Activated T-cell treated with anti-CD3 and anti-CD28 coated beads, Interleukin-2, amount 50 U/mL, for 4 hours (primary cell): ENCODE measurements at regions not wholly inside any gene's neighbourhood (a gene's known extent, or its start where the extent isn't known, plus 50 kb on each side); places are given as distances from the start of the nearest gene placed in this dataset.
"Not testable (repeated sequence)": the region's sequence is repeated elsewhere in the genome, so short reads cannot be mapped to it uniquely, and the experiment has no call there.

Experiments
- ATAC-seq, 2 donors: fragments of 200-7000 bp; cut with Tn5 transposase; one replicate each; pipeline ENCODE4 v1.10.0; 2021
- DNase-seq: peaks from one replicate; pipeline ENCODE4 v3.0.0-alpha.2; 2020
- H3K27me3 Mint-ChIP-seq: one replicate; pipeline ENCODE4 v1.8.0; 2021; ENCODE audit warnings: low read depth, mixed read lengths
- H3K36me3 Mint-ChIP-seq: one replicate; pipeline ENCODE4 v1.8.0; 2022; ENCODE audit warnings: mixed read lengths; ENCODE audit not compliant: insufficient read depth
- H3K4me1 Mint-ChIP-seq: one replicate; pipeline ENCODE4 v1.8.0; 2021; ENCODE audit warnings: low read depth, mixed read lengths
- H3K4me3 Mint-ChIP-seq: one replicate; pipeline ENCODE4 v1.8.0; 2021; ENCODE audit warnings: mild to moderate bottlenecking, moderate library complexity, mixed read lengths
- H3K9me3 Mint-ChIP-seq: one replicate; pipeline ENCODE4 v1.8.0; 2021; ENCODE audit warnings: mixed read lengths

DNA sequence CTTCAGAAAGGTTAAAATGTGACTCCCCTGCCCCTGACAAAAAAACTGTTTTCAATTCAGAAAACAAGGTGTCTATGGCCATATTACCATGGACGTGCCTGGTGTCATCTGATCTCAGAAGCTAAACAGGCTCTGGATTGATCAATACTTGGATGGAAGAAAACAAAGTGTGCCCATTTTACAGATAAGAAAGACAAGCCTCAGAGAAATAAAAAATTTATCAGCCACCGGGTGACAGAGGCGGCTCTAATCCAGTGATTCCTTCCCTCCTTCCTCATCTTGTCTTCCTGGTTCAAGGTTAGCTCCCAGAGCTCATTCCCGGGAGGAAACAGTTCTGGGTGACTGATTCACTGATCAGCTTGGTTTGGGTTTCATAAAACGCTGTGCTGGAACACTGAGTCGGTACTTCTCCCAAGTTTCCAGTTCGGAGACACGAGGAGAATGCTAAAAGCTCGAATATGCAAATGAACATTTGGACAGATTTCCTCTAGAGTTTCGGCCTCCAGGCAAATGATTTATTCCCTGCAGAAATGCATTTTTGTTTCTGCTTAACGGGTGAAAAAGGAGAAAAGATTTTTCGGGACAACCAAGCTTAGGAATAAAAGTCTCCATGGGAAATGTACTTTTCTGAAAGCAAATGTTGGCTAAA lies 211.2 kb downstream of the UQCRFS1 start:
- Mint-ChIP-seq H3K4me1 (no peaks in the 10 kb centered on the region), H3K4me3 (no peak overlapping the region), H3K27me3 (peaks cover 2% of the 10 kb centered on the region), H3K9me3 (peaks cover 10% of the 10 kb centered on the region), H3K36me3 (no peaks in the 10 kb centered on the region)
- DNase-seq: no peak
- no peak for ATAC-seq

DNA sequence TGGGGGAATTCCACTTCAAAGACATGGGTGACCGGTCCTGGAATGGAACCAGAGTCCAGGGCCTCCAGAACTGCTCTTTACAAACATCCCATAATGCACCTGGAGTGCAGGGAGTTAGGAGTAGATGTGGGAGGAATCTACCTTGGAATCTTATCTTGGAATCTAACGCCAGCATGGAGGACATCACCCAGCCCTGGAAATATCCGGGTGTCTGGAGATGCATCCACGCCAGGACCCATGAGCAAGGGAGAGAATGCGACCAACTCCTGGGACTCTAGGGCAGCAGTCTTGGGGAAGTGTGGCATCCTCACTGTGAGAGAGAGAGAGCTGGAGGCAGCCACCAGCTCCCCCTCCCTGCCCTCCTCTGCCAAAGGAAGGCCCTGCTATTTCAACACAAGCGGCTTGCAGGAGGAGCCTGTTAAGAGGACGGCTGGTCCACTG lies 211.8 kb downstream of the UQCRFS1 start:
- peaks cover 10% of the 10 kb centered on the region for H3K9me3 Mint-ChIP-seq
- no peak overlapping the region for H3K4me3 Mint-ChIP-seq
- no peaks in the 10 kb centered on the region for H3K4me1 Mint-ChIP-seq
- ATAC-seq: no peak
- no peak for DNase-seq
- H3K27me3 Mint-ChIP-seq: peaks cover 4% of the 10 kb centered on the region
- H3K36me3 Mint-ChIP-seq: no peaks in the 10 kb centered on the region

DNA sequence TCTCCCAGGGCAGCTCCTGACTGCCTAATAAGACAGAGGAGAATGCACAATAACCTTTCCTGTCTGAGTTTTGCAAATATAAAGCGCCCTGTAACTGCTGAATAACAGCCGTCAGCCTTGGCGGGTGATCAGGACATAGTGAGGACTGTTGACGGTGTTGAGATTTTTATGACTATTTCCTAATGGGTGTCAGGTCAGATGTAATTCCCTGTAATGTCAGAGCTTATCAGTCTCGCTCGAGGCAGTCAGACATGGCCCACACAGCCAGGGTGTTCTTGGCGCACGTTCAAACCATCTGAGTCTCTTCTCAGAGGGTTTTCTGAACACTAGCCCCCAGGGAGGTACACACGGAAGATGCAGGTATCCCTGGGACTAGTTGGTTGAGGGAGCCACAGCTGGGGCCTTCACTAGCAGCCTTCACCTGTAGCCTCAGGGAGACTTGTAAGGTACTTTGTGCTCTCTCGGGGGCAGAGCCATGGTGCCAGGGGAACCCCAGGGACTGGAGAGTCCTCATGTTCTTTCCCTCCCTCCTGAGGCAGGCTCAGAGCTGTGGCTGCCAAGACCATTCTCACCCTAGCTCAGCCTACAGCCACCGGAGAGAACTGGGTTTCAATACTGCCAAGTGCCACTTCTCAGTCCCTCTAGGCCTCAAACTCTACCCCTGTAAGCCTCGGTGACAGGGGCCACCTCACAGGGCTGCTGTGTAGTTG lies 213.1 kb downstream of the UQCRFS1 start:
- Mint-ChIP-seq H3K9me3 (peaks cover 10% of the 10 kb centered on the region), H3K36me3 (no peaks in the 10 kb centered on the region), H3K4me1 (no peaks in the 10 kb centered on the region), H3K27me3 (peaks cover 4% of the 10 kb centered on the region), H3K4me3 (no peak overlapping the region)
- DNase-seq (no peak), ATAC-seq (no peak)

DNA sequence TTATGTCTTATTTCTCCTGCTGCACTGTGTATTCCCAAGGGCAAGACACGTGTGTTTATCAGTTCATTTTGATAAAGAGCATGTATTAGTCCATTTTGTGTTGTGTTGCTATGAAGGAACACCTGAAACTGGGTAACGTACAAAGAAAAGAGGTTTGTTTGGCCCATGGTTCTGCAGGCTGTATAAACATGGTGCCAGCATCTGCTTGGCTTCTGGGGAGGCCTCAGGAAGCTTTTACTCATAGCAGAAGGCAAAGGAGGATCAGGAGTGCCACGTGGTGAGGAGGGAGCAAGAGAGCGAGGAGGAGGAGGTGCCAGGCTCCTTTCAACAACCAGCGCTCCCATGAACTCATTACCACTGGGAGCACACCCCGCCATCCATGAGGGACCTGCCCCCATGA lies 214.0 kb downstream of the UQCRFS1 start:
- ATAC-seq: no peak
- H3K9me3 Mint-ChIP-seq: peaks cover 15% of the 10 kb centered on the region

DNA sequence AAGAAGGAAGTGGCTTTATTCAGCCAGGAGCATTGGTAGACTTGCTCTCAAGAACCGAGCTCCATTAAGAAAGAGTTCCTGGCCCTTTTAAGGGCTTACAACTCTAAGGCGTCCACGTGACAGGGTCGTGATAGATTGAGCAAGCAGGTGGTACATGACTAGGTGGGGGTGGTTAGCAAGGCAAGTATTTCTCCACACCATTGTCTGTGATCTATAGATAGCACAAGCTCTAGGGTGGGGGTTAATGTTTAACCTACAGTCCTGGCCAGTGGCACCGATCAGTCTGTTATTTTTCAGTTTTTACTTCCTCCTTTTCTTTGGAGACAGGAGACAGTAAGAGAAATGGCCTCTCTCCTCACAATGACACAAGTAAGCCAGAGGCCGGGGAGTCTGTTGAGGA lies 215.1 kb downstream of the UQCRFS1 start:
- not testable (repeated sequence) for H3K4me1 Mint-ChIP-seq, H3K27me3 Mint-ChIP-seq, DNase-seq, H3K4me3 Mint-ChIP-seq, H3K36me3 Mint-ChIP-seq, ATAC-seq
- H3K9me3 Mint-ChIP-seq: peaks cover 25% of the 10 kb centered on the region

More for the DNA sequence above, 214.0 kb downstream of the UQCRFS1 start:
- no peak overlapping the region for H3K4me3 Mint-ChIP-seq
- no peak for DNase-seq
- H3K27me3 Mint-ChIP-seq: peaks cover 4% of the 10 kb centered on the region
- no peaks in the 10 kb centered on the region for H3K36me3 Mint-ChIP-seq
- H3K4me1 Mint-ChIP-seq: no peaks in the 10 kb centered on the region

DNA sequence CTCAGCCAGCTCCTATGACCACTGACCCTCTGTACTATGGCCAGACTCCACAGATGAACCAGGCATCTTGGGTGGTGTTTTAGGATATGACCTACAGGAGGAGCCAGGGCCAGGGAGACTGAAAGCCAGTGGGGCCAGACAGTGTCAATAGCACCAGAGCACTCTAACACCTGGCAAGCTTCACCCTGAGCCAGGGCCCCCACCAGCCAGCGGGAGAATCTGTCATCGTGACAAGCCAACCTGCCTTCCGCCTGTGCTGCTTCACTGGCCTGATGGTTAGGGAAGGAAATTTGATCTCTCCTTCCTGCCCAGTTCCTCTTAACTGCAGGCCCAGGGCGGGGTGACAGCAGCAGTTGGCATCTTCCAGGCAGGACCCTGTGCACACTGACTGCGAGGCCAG lies 222.4 kb downstream of the UQCRFS1 start:
- H3K36me3 Mint-ChIP-seq: no peaks in the 10 kb centered on the region
- H3K9me3 Mint-ChIP-seq: peaks cover 22% of the 10 kb centered on the region
- peaks cover 1% of the 10 kb centered on the region for H3K27me3 Mint-ChIP-seq
- ATAC-seq (no peak), DNase-seq (no peak)
- no peak overlapping the region for H3K4me3 Mint-ChIP-seq
- no peaks in the 10 kb centered on the region for H3K4me1 Mint-ChIP-seq

DNA sequence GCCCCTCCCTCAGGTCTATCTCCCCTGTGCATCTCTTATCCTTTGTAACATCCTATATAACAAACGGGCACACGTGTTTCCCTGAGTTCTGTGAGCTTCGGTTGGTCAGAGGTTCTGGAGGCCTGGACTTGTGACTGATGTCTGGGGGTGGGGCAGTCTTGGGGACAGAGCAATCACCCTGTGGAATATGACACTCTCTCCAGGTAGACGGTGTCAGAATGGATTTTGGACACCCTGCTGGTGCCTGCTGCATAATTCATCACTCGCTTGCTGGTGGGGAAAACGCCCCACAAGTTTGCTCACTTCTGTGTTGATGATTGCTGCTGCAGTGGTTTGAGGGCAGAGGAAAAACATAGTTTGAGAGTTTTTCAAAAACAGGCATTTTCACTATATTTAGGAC lies 223.2 kb downstream of the UQCRFS1 start:
- DNase-seq (no peak), ATAC-seq (no peak)
- Mint-ChIP-seq H3K36me3 (no peaks in the 10 kb centered on the region), H3K4me1 (no peaks in the 10 kb centered on the region), H3K4me3 (no peak overlapping the region), H3K9me3 (peaks cover 22% of the 10 kb centered on the region), H3K27me3 (peaks cover 1% of the 10 kb centered on the region)

DNA sequence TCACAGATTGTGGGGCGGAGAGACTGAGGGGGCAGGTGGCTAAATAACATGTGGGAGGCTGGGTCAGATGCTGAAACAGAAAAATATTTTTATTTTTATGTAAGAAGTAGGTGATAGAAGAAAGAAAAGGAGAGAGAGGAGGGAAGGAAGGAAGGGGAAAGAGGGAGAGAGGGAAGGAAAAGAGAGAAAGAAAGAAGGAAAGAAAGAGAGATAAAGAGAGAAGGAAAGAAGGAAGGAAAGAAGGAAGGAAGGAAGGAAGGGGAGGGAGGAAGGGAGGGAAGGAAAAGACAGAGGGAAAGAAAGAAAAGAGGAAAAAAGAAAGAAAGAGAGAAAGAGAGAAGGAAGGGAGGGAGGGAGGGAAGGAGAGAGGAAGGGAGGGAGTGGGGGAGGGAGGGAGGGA lies 224.9 kb downstream of the UQCRFS1 start:
- Mint-ChIP-seq H3K27me3 (peaks cover 1% of the 10 kb centered on the region), H3K9me3 (peaks cover 10% of the 10 kb centered on the region), H3K36me3 (no peaks in the 10 kb centered on the region), H3K4me1 (no peaks in the 10 kb centered on the region), H3K4me3 (no peak overlapping the region)
- ATAC-seq (no peak), DNase-seq (no peak)

DNA sequence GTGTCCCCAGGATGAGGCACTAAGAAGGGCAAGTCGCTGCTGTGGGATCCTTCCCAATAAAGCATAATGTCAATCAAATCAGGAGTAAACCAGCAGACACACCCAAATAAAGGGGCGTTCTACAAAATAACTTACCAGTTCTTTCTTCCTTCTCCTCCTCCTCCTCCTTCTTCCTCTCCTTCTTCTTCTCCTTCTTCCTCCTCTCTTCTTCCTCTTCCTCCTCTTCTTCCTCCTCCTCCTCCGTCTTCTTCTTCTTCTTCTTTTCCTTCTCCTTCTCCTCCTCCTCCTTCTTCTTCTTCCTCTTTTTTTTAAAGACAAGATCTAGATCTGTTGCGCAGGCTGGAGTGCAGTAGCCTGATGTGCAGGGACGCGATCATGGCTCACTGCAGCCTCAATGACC lies 225.8 kb downstream of the UQCRFS1 start:
- DNase-seq (no peak), ATAC-seq (no peak)
- Mint-ChIP-seq H3K36me3 (no peaks in the 10 kb centered on the region), H3K27me3 (peaks cover 1% of the 10 kb centered on the region), H3K4me1 (no peaks in the 10 kb centered on the region), H3K9me3 (peaks cover under 1% of the 10 kb centered on the region), H3K4me3 (no peak overlapping the region)

DNA sequence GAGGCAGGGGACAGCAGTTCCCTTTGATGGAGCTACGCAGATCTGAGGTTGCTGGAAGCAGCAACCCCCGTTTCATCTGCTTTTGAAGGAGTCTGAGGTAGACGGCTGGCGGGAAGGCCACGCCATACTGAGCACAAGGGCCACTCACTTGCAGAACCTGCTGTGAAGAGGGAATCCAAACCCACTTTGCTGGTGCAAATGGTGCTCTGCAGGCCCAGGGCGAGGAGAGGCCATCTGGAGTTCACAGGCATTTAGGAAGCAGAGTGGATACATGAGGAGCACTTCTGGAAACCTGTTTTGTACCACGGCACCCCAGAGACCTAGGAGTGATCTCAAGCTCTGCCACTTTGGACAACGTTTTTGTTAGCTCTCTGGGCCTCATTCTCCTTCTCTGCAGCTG lies 227.8 kb downstream of the UQCRFS1 start:
- H3K27me3 Mint-ChIP-seq: peaks cover 1% of the 10 kb centered on the region
- DNase-seq (no peak), ATAC-seq (no peak)
- H3K4me3 Mint-ChIP-seq: no peak overlapping the region
- no peaks in the 10 kb centered on the region for H3K36me3 Mint-ChIP-seq
- H3K9me3 Mint-ChIP-seq: no peaks in the 10 kb centered on the region
- no peaks in the 10 kb centered on the region for H3K4me1 Mint-ChIP-seq

DNA sequence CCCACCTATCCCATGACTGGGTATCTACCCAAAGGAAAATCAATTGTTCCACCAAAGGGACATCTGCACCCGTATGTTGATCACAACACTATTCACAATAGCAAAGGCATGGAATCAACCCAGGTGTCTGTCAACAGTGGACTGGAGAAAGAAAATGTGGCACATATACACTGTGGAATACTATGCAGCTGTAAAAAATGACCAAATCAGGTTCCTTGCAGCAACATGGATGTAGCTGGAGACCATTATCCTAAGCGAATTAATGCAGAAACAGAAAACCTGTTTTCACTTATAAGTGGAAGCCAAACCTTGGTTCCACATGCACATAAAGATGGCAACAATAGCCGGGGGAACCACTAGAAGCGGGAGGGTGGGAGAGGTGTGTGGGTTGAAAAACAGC lies 228.6 kb downstream of the UQCRFS1 start:
- peaks cover 4% of the 10 kb centered on the region for H3K27me3 Mint-ChIP-seq
- no peaks in the 10 kb centered on the region for H3K4me1 Mint-ChIP-seq
- no peaks in the 10 kb centered on the region for H3K9me3 Mint-ChIP-seq
- ATAC-seq (no peak), DNase-seq (no peak)
- no peak overlapping the region for H3K4me3 Mint-ChIP-seq
- no peaks in the 10 kb centered on the region for H3K36me3 Mint-ChIP-seq

DNA sequence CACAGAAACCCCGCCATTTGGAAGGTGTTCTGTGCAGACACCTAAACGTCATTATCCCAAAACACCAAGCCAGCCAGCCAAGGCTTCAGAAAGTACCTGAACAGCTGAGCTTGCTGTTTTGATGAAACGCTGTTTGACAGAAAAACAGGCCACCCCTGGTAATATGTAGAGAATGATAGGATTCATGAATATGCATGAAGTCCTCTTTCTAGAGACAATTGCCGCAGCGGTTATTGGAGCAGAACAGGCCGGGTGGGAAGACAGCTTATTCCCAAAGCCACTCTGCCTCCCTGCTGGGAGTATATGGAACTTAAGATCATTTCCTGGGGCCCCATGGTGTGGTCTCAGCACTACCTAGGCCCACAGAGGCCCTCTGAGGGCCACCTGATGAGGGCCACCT lies 229.5 kb downstream of the UQCRFS1 start:
- no peaks in the 10 kb centered on the region for H3K4me1 Mint-ChIP-seq

DNA sequence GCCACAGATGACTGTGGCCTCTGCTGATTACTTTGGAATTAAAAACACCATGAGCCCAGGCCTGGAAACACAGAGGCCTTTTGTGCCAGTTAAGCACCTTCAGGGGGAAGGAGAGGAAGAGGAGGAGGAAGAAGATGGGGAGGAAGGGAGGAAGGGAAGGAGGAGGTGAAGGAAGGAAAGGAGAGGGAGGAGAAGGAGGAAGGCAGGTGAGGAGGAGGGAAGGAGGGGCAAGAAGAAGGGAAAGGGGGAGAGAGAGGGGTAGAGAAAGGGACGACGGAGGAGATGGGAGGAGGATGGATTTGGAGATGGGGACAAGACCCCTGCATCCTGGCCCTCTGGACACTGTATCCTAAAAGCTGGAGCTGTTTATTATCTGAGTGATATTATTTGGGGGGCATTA lies 231.0 kb downstream of the UQCRFS1 start:
- Mint-ChIP-seq H3K4me1 (no peaks in the 10 kb centered on the region), H3K9me3 (no peaks in the 10 kb centered on the region), H3K36me3 (no peaks in the 10 kb centered on the region), H3K4me3 (no peak overlapping the region), H3K27me3 (peaks cover 4% of the 10 kb centered on the region)
- no peak for ATAC-seq
- DNase-seq: no peak

More for the DNA sequence above, 229.5 kb downstream of the UQCRFS1 start:
- H3K9me3 Mint-ChIP-seq: no peaks in the 10 kb centered on the region
- DNase-seq: no peak
- no peak for ATAC-seq
- no peaks in the 10 kb centered on the region for H3K36me3 Mint-ChIP-seq
- H3K4me3 Mint-ChIP-seq: no peak overlapping the region
- H3K27me3 Mint-ChIP-seq: peaks cover 4% of the 10 kb centered on the region

DNA sequence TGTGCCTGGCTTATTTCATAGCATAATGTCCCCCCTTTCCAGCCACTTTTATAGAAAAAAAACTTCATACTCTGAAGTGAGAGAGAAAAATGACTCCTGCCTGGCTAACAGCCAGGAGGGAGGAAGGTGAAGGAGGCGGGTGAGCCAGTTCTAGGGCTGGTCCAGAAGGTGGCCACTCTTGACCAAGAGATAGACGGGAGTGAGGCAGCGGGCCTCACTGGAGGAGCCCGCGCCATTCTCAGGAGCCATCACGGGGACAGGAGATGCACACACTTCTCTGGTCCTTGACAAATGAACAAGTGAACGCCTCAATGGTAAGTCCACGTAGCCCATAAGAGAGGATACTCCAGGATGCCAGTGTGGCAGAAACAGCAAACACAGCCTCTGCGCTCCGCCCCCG lies 231.4 kb downstream of the UQCRFS1 start:
- H3K36me3 Mint-ChIP-seq: no peaks in the 10 kb centered on the region
- DNase-seq: no peak
- no peaks in the 10 kb centered on the region for H3K4me1 Mint-ChIP-seq
- no peaks in the 10 kb centered on the region for H3K9me3 Mint-ChIP-seq
- ATAC-seq: no peak
- H3K4me3 Mint-ChIP-seq: no peak overlapping the region
- peaks cover 4% of the 10 kb centered on the region for H3K27me3 Mint-ChIP-seq

DNA sequence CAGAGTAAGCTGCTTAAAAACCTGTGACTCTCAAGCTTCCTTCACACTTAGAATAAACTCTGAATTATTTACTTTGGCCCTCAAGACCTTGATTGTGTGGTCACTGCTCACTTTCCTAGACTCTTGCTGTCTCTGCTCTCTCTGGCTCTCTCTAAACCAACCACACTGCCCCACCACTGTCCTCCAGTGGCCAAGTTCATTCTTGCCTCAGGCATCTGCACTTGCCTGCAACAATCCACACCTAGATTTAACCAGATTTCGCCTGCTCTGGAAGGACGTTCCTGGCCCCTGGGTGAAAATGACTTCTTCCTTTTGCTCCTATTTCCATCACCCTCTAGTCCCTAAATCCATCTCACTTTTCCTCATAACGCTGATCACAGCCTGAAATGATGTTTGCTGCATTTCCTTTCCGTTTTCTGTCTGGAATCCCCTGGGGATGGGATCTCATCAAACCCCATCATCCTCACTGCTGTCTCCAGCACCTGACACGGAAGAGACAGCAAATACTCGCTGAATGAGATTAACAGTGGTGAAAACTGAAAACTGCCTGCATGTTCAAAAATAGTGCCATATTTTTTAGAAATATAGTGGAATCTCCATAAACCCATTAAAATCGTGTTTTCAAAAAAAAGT lies 232.6 kb downstream of the UQCRFS1 start:
- Mint-ChIP-seq H3K36me3 (no peaks in the 10 kb centered on the region), H3K9me3 (no peaks in the 10 kb centered on the region), H3K4me1 (no peaks in the 10 kb centered on the region), H3K4me3 (no peak overlapping the region), H3K27me3 (peaks cover 2% of the 10 kb centered on the region)
- no peak for ATAC-seq
- DNase-seq: no peak
